K562 (cell line): ENCODE measurements at regions not wholly inside any gene's neighbourhood (a gene's known extent, or its start where the extent isn't known, plus 50 kb on each side); places are given as distances from the start of the nearest gene placed in this dataset.

ENCODE experiments used
- ATAC-seq: fragments of 200-7000 bp; cut with Tn5 transposase; 3 replicates; pipeline ENCODE4 v1.9.1; 2020; ENCODE audit warnings: moderate library complexity
- BruUV-seq: library from RNA; stranded (reverse); fragments of 400-500 nt; replicated peaks from 2 replicates; lab custom pipeline; 2021; lab: Mats Ljungman, UMichigan
- CTCF ChIA-PET: fragments of 300-600 bp; formaldehyde crosslinking; extraction: SDS; loops from one replicate; lab custom pipeline; 2021; ENCODE audit warnings: low intra/inter-chr PET ratio; lab: Yijun Ruan, JAX
- POLR2A ChIA-PET: fragments of 300-600, 350-650 bp; sonication (Branson Sonifier 250); formaldehyde crosslinking; extraction: SDS; loops from one replicate; lab custom pipeline; 2021; ENCODE audit warnings: antibody characterized with exemption, inconsistent platforms; lab: Yijun Ruan, JAX
- DNase-seq, 4 experiments: peaks; one replicate each; pipeline versions ENCODE4 v3.0.0 to v3.0.0-alpha.2; 2011 to 2018; ENCODE audit warnings: low spot score in 3 of 4, mixed read lengths in 3 of 4; ENCODE audit errors: extremely low read depth in 1 of 4
- FAIRE-seq: peaks from 2 replicates; lab custom pipeline; 2011; peaks lifted over from hg19 to GRCh38; lab: Jason Lieb, UNC
- H2AFZ ChIP-seq: 2 replicates; pipeline ENCODE4 v1.6.0; 2011; ENCODE audit warnings: low read depth, low read length, control low read depth, inconsistent platforms
- H3K27ac ChIP-seq: fragments of 200-600 bp; 3 replicates; pipeline ENCODE4 v1.8.0; 2011; ENCODE audit warnings: low read depth, mild to moderate bottlenecking, control low read depth, inconsistent platforms, low read length, moderate library complexity, mixed read lengths; ENCODE audit errors: extremely low read depth
- H3K27me3 ChIP-seq, 2 experiments: fragments of 300-600 bp in 1 of 2; 2 replicates in 1 of 2; 3 replicates in 1 of 2; pipeline versions ENCODE4 v1.6.0 to v1.8.0; 2011; ENCODE audit warnings: inconsistent platforms in 2 of 2, low read length in 2 of 2, mild to moderate bottlenecking in 1 of 2, mixed read lengths in 1 of 2, moderate library complexity in 1 of 2; ENCODE audit not compliant: control insufficient read depth in 2 of 2, insufficient read depth in 2 of 2
- H3K36me3 ChIP-seq: fragments of 300-600 bp; 3 replicates; pipeline ENCODE4 v1.8.0; 2011; ENCODE audit warnings: mild to moderate bottlenecking, low read length, inconsistent platforms; ENCODE audit not compliant: control insufficient read depth, insufficient read depth
- H3K4me1 ChIP-seq, 2 experiments: fragments of 200-600 bp in 1 of 2; replicated peaks in 1 of 2; 2 replicates in 1 of 2; 3 replicates in 1 of 2; pipeline versions ENCODE4 v1.5.1 to v1.8.0; 2011; ENCODE audit warnings: inconsistent platforms in 2 of 2, low read length in 2 of 2, mild to moderate bottlenecking in 1 of 2, mixed read lengths in 1 of 2, moderate library complexity in 1 of 2; ENCODE audit not compliant: control insufficient read depth in 2 of 2, insufficient read depth in 2 of 2
- H3K4me2 ChIP-seq: 2 replicates; pipeline ENCODE4 v1.6.1; 2011; ENCODE audit warnings: low read length, control low read depth, inconsistent platforms, mixed read lengths; ENCODE audit not compliant: insufficient read depth
- H3K4me3 ChIP-seq: fragments of 200-600 bp; sonication (generic), shearing (Covaris generic); 2 replicates; pipeline ENCODE4 v1.5.1; 2016; ENCODE audit warnings: control low read depth, inconsistent platforms
- H3K79me2 ChIP-seq: fragments of 200-600 bp; 3 replicates; pipeline ENCODE4 v1.8.0; 2011; ENCODE audit warnings: low read length, inconsistent platforms; ENCODE audit not compliant: control insufficient read depth, insufficient read depth
- H3K9ac ChIP-seq, 2 experiments: 2 replicates each; pipeline versions ENCODE4 v1.6.0 to v1.6.1; 2011; ENCODE audit warnings: low read depth in 2 of 2, low read length in 2 of 2, control low read depth in 1 of 2, inconsistent platforms in 1 of 2, mild to moderate bottlenecking in 1 of 2, mixed read lengths in 1 of 2; ENCODE audit not compliant: insufficient read depth in 1 of 2
- H3K9me1 ChIP-seq: one replicate; pipeline ENCODE4 v1.6.0; 2011; ENCODE audit warnings: inconsistent platforms, mild to moderate bottlenecking, low read length, moderate library complexity; ENCODE audit not compliant: control insufficient read depth, insufficient read depth
- H3K9me3 ChIP-seq: replicated peaks from 2 replicates; pipeline ENCODE4 v1.5.1; 2011; ENCODE audit warnings: low read depth, low read length, inconsistent platforms; ENCODE audit not compliant: control insufficient read depth, insufficient read depth
- H4K20me1 ChIP-seq: replicated peaks from 2 replicates; pipeline ENCODE4 v1.6.1; 2011; ENCODE audit warnings: low read length, inconsistent platforms, mixed read lengths; ENCODE audit not compliant: control insufficient read depth, insufficient read depth
- ESRRA ChIP-seq: fragments of 450-650 bp; IDR thresholded peaks from 2 replicates; pipeline ENCODE4 v1.6.1; 2014; ENCODE audit warnings: low read depth, mild to moderate bottlenecking, moderate library complexity, borderline replicate concordance
- ESRRB ChIP-seq: fragments of 250-450 bp; sonication (Bioruptor Pico); IDR thresholded peaks from 2 replicates; pipeline ENCODE4 v1.5.0; 2020; ENCODE audit warnings: mild to moderate bottlenecking, moderate library complexity, borderline replicate concordance
- HIVEP1 ChIP-seq: fragments of 250-450 bp; sonication (Bioruptor Pico); IDR thresholded peaks from 2 replicates; pipeline ENCODE4 v1.4.0; 2020; ENCODE audit warnings: mild to moderate bottlenecking
- JUND ChIP-seq, 2 experiments: IDR thresholded peaks; 2 replicates in 1 of 2; 3 replicates in 1 of 2; pipeline ENCODE4 v1.6.1; 2011; ENCODE audit warnings: borderline replicate concordance in 2 of 2, low read depth in 2 of 2, low read length in 2 of 2, improper control_type of control experiment in 1 of 2, missing biosample characterization in 1 of 2, missing genetic modification characterization in 1 of 2, missing genetic modification reagents in 1 of 2
- LEF1 ChIP-seq: fragments of 450-650 bp; IDR thresholded peaks from 2 replicates; pipeline ENCODE4 v1.6.1; 2016; ENCODE audit warnings: mild to moderate bottlenecking
- SIX5 ChIP-seq, 2 experiments: IDR thresholded peaks; 2 replicates each; pipeline ENCODE4 v1.6.1; 2011; ENCODE audit warnings: low read length in 2 of 2, borderline replicate concordance in 1 of 2, low read depth in 1 of 2, mild to moderate bottlenecking in 1 of 2, moderate library complexity in 1 of 2; ENCODE audit not compliant: insufficient read depth in 1 of 2
- ZNF431 ChIP-seq: sonication (generic); formaldehyde crosslinking; IDR thresholded peaks from 2 replicates; pipeline ENCODE4 v1.8.0; 2022; ENCODE audit warnings: mild to moderate bottlenecking, missing genetic modification reagents
- WGBS: fragments of 100-300 bp; shearing (Covaris generic); methylation state at CpG from one replicate; pipeline ENCODE4 v1.1.6; 2016; ENCODE audit warnings: low coverage, mixed read lengths; ENCODE audit not compliant: insufficient coverage; ENCODE audit errors: missing lambda C conversion rate; 5-methylcytosine and 5-hydroxymethylcytosine counted together
- in situ Hi-C: fragments of 300-500 bp; cut with MboI; formaldehyde crosslinking; loops from 4 replicates; pipeline ENCODE4 v1.15.0; 2018; ENCODE audit warnings: inconsistent platforms, mixed read lengths
- intact Hi-C: fragments of 100-400 bp; cut with micrococcal nuclease; formaldehyde crosslinking; loops from 2 replicates; pipeline ENCODE4 v1.14.2; 2022

GRCh38 chr2:105621038-105621437 lies 123.7 kb upstream of the NCK2 start (continued):
- TF ChIP-seq JUND (IDR thresholded peaks at IDR 0.05; ENCODE audit: borderline replicate concordance, low read depth, low read length), result no peak
- no peak for TF ChIP-seq JUND (tag; IDR thresholded peaks at IDR 0.05; ENCODE audit: borderline replicate concordance, low read depth, low read length)
- no peak for TF ChIP-seq ZNF431 (CRISPR knock-in tag)
- no peak for TF ChIP-seq ESRRB (CRISPR knock-in tag)
- TF ChIP-seq LEF1, result no peak
- TF ChIP-seq HIVEP1 (CRISPR knock-in tag), result no peak

- H3K79me2 ChIP-seq, result no peaks in the 10 kb centered on the region
- CTCF ChIA-PET, result no interaction called here
These were observed 126.4 kb upstream of the NCK2 start for GRCh38 chr2:105618351-105618659.

More at GRCh38 chr2:105618351-105618659, 126.4 kb upstream of the NCK2 start:
- Histone ChIP-seq H3K9me3 (no peaks in the 10 kb centered on the region), H3K36me3 (no peaks in the 10 kb centered on the region), H3K4me2 (no peak overlapping the region), H3K4me1 (peaks cover 4 to 9% of the 10 kb centered on the region in 2 experiments; a peak in 3 of 5 replicates), H2AFZ (no peak overlapping the region), H3K27ac (no peak overlapping the region), H3K9me1 (peaks cover 4% of the 10 kb centered on the region), H3K27me3 (no peaks in the 10 kb centered on the region; a peak in 1 of 5 replicates), H4K20me1 (no peaks in the 10 kb centered on the region), H3K4me3 (no peak overlapping the region), H3K9ac (no peak overlapping the region)
- intact Hi-C loops (no loop called here), in situ Hi-C loops (no loop called here)
- WGBS, result 43% methylated on average over 4 of the region's 4 CpGs
- no TSS peak for BruUV-seq
- 0 out of 2 replicates have a peak, but pooled peaks have one; percentile 4 for TF ChIP-seq ESRRA
- TF ChIP-seq SIX5 (IDR thresholded peaks at IDR 0.05; ENCODE audit: borderline replicate concordance in 1 of 2, insufficient read depth in 1 of 2, low read depth in 1 of 2, low read length in 2 of 2), result no peak
- ATAC-seq, result no peak
- no peak for FAIRE-seq
- POLR2A ChIA-PET, result interaction anchor here (0.8 to 1.4 kb wide), 3 partner anchors 15 to 25 kb away, joined by 3 to 4 read pairs (median 4); no protein-coding TSS in a partner anchor
- no peak for DNase-seq
